ENCODE measurements at regions not wholly inside any gene's neighbourhood (a gene's known extent, or its start where the extent isn't known, plus 50 kb on each side); places are given as distances from the start of the nearest gene placed in this dataset.

- intact Hi-C loops (cut with DNase I): loop anchor here (2.0 to 5.0 kb wide), 2 partner anchors 120 to 248 kb away; partner anchors contain the start of gene GYPC
- Histone ChIP-seq H3K36me3 (no peaks in the 10 kb centered on the region), H3K27me3 (replicated peaks; ENCODE audit: insufficient read depth) (no peaks in the 10 kb centered on the region), H3K4me3 (peak overlapping the region; percentile 32 to 34), H3K4me1 (replicated peaks) (no peaks in the 10 kb centered on the region), H3K27ac (peak overlapping the region in 1 of 2 donors; percentile 39), H3K9me3 (no peaks in the 10 kb centered on the region)
- TF ChIP-seq, protein P1, sequence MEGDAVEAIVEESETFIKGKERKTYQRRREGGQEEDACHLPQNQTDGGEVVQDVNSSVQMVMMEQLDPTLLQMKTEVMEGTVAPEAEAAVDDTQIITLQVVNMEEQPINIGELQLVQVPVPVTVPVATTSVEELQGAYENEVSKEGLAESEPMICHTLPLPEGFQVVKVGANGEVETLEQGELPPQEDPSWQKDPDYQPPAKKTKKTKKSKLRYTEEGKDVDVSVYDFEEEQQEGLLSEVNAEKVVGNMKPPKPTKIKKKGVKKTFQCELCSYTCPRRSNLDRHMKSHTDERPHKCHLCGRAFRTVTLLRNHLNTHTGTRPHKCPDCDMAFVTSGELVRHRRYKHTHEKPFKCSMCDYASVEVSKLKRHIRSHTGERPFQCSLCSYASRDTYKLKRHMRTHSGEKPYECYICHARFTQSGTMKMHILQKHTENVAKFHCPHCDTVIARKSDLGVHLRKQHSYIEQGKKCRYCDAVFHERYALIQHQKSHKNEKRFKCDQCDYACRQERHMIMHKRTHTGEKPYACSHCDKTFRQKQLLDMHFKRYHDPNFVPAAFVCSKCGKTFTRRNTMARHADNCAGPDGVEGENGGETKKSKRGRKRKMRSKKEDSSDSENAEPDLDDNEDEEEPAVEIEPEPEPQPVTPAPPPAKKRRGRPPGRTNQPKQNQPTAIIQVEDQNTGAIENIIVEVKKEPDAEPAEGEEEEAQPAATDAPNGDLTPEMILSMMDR (IDR thresholded peaks at IDR 0.05): peak; percentile 55 to 84 (median 72)
- TF ChIP-seq POLR2AphosphoS5 (IDR thresholded peaks at IDR 0.05): no peak
- WGBS: 1% methylated on average over 64 of the region's 68 CpGs
- peak; percentile 63 for DNase-seq (ENCODE audit: low spot score)
Measured at GRCh38 chr2:126776692-126777619, 121.0 kb downstream of the GYPC start.

- H3K4me1 ChIP-seq (replicated peaks): no peaks in the 10 kb centered on the region
- no peaks in the 10 kb centered on the region for H3K9me3 ChIP-seq
- whole genome bisulfite sequencing: 15% methylated on average over 3 of the region's 3 CpGs
- peak overlapping the region in 1 of 2 donors; percentile 34 for H3K4me3 ChIP-seq
- intact Hi-C loops (cut with DNase I): loop anchor here (2.0 to 5.0 kb wide), 2 partner anchors 120 to 249 kb away; partner anchors contain the start of gene GYPC
- H3K27me3 ChIP-seq (replicated peaks; ENCODE audit: insufficient read depth): no peaks in the 10 kb centered on the region
- no peaks in the 10 kb centered on the region for H3K36me3 ChIP-seq
- no peak for TF ChIP-seq POLR2AphosphoS5 (IDR thresholded peaks at IDR 0.05)
- TF ChIP-seq, protein P1 (IDR thresholded peaks at IDR 0.05): no peak
- no peak for TF ChIP-seq POLR2A (IDR thresholded peaks at IDR 0.05)
- no peak for DNase-seq (ENCODE audit: low spot score)
- H3K27ac ChIP-seq: no peak overlapping the region
Measured at GRCh38 chr2:126777620-126777978, 121.1 kb upstream of the TEX51 start.

DNA sequence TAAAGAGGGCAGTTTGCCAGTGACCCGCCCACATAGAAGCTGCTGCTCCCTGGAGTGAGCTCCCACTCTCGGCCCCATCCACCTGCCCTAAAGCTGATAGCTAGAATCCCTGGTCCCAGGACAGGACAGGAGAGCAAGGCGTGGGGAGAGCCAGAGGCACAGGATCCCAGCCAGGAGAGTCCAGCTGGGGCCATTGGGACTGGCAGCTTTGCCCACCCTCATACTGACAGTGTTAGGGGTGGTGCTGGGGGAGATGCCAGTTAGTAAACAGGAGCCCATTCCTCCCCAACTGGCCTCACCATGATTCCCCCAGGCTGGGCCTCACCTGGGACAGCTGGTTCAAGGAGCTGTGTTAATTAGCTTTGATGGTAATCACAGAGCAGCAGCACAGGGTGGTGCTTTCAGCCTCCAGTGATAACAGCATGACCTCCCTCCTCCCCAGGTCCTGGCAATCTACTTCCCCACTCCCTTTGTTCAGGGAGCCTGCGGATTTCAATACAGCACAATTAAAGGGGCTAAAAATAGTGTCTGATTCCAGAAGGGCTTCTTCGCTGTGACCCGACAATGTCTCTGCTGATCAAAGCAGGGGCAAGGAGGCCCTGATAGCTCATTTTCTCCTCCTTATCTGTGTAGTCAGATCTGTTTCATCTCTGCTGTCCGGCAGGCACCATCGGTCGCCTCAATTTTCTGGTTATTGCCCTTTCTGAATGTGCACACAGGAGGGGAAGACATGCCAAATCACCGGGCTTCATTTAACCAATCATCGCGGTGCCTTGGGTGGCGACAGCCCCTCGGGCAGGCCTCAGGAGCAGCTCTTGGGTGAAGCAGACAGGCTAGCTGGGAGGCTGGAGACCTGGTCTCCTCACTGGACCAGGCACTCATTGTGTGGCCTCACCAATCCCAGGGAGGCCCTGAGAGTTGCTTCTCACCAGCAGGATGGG lies 119.9 kb upstream of the TEX51 start:
- no peak for TF ChIP-seq POLR2AphosphoS5 (IDR thresholded peaks at IDR 0.05)
- TF ChIP-seq POLR2A (IDR thresholded peaks at IDR 0.05): no peak
- TF ChIP-seq, protein P1 (IDR thresholded peaks at IDR 0.05): no peak

DNA sequence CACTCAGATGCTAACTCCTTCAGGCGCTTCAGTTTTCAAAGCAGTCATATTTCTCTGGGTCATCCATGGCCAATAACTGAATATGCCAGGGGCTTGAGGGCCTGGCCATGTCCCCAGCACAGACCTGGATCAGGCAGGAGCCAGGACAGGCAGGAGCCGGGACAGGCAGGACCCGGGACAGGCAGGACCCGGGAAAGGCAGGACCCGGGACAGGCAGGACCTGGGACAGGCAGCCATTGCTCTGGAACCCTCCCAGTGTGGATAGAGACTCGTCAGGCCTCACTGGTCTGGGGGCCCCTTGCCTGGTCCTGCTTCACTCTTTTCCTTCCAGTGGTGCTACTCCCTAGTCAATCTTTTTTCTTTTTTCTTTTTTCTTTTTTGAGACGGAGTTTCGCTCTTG lies 117.5 kb upstream of the TEX51 start:
- H3K4me3 ChIP-seq: no peak overlapping the region
- H3K36me3 ChIP-seq: no peaks in the 10 kb centered on the region
- no peaks in the 10 kb centered on the region for H3K4me1 ChIP-seq (replicated peaks)
- intact Hi-C loops (cut with DNase I): no loop called here
- no peaks in the 10 kb centered on the region for H3K27me3 ChIP-seq (replicated peaks; ENCODE audit: insufficient read depth)
- 78% methylated on average over 8 of the region's 8 CpGs for WGBS
- no peak for DNase-seq (ENCODE audit: low spot score)
- TF ChIP-seq, protein P1 (IDR thresholded peaks at IDR 0.05): no peak
- no peak for TF ChIP-seq POLR2AphosphoS5 (IDR thresholded peaks at IDR 0.05)
- TF ChIP-seq POLR2A (IDR thresholded peaks at IDR 0.05): no peak
- no peak overlapping the region for H3K27ac ChIP-seq
- H3K9me3 ChIP-seq: no peaks in the 10 kb centered on the region

More for the DNA sequence above, 119.9 kb upstream of the TEX51 start:
- H3K27me3 ChIP-seq (replicated peaks; ENCODE audit: insufficient read depth): no peaks in the 10 kb centered on the region
- no peaks in the 10 kb centered on the region for H3K36me3 ChIP-seq
- no peak overlapping the region for H3K4me3 ChIP-seq
- DNase-seq (ENCODE audit: low spot score): no peak
- H3K4me1 ChIP-seq (replicated peaks): no peaks in the 10 kb centered on the region
- intact Hi-C loops (cut with DNase I): loop anchor here (5.0 kb wide), 1 partner anchor 122 kb away; the partner anchor contains the start of gene GYPC
- H3K27ac ChIP-seq: no peak overlapping the region
- 76% methylated on average over 14 of the region's 14 CpGs for WGBS
- H3K9me3 ChIP-seq: no peaks in the 10 kb centered on the region

Data from prostate gland (tissue), 2 donors.